ENCODE measurements at regions not wholly inside any gene's neighbourhood (a gene's known extent, or its start where the extent isn't known, plus 50 kb on each side); places are given as distances from the start of the nearest gene placed in this dataset.

GRCh38 chr6:66628917-66629316 lies 921.9 kb upstream of the EYS start:
- no peak for TF ChIP-seq CTCF (IDR thresholded peaks at IDR 0.05)
- intact Hi-C loops (cut with DNase I), result no loop called here
- H3K4me3 ChIP-seq, result no peak overlapping the region

DNA sequence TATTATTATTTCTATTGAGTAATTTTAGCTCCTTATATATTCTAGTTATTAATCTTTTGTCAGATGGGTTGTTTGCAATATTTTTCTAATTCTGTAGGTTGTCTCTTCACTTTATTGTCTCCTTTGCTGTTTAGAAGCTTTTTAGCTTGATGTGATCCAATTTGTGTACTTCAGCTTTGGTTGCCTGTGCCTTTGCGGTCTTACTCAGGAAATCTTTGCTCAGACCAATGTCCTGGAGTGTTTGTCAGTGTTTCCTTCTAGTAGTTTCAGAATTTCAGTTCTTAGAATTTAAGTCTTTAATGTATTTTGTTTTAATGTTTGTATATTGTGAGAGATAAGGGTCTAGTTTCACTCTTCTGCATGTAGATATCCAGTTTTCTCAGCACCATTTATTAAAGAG lies 916.0 kb upstream of the EYS start:
- WGBS, 3 donors, result 76 to 94% (median 86%) methylated on average over 1 of the region's 1 CpG
- Histone ChIP-seq H3K4me3 (no peak overlapping the region), H3K36me3 (ENCODE audit: insufficient read depth in 1 of 2, low read depth in 1 of 2) (no peaks in the 10 kb centered on the region), H3K27me3 (ENCODE audit: insufficient read depth in 3 of 3, low read length in 2 of 3) (no peaks in the 10 kb centered on the region), H3K9me3 (no peaks in the 10 kb centered on the region), H3K4me1 (no peaks in the 10 kb centered on the region), H3K27ac (no peak overlapping the region)
- ATAC-seq, result no peak
- no peak for DNase-seq
- intact Hi-C loops (cut with DNase I), result no loop called here
- TF ChIP-seq CTCF (IDR thresholded peaks at IDR 0.05), result no peak

More at GRCh38 chr6:66628917-66629316, 921.9 kb upstream of the EYS start:
- no peak for DNase-seq
- Histone ChIP-seq H3K4me1 (no peaks in the 10 kb centered on the region), H3K27ac (no peak overlapping the region), H3K9me3 (no peaks in the 10 kb centered on the region), H3K27me3 (ENCODE audit: insufficient read depth in 3 of 3, low read length in 2 of 3) (no peaks in the 10 kb centered on the region), H3K36me3 (ENCODE audit: insufficient read depth in 1 of 2, low read depth in 1 of 2) (no peaks in the 10 kb centered on the region)
- no peak for ATAC-seq

- intact Hi-C loops (cut with DNase I), result no loop called here
- 61 to 79% (median 62%) methylated on average over 1 of the region's 1 CpG for WGBS, 3 donors
- no peaks in the 10 kb centered on the region for H3K9me3 ChIP-seq
- H3K27ac ChIP-seq, result no peak overlapping the region
- no peaks in the 10 kb centered on the region for H3K4me1 ChIP-seq
- no peak for ATAC-seq
- TF ChIP-seq CTCF (IDR thresholded peaks at IDR 0.05), result no peak
- H3K27me3 ChIP-seq (ENCODE audit: insufficient read depth in 3 of 3, low read length in 2 of 3), result no peaks in the 10 kb centered on the region
- DNase-seq, result no peak
- no peak overlapping the region for H3K4me3 ChIP-seq
- no peaks in the 10 kb centered on the region for H3K36me3 ChIP-seq (ENCODE audit: insufficient read depth in 1 of 2, low read depth in 1 of 2)
Measured at GRCh38 chr6:66605971-66606370, 898.9 kb upstream of the EYS start.

DNA sequence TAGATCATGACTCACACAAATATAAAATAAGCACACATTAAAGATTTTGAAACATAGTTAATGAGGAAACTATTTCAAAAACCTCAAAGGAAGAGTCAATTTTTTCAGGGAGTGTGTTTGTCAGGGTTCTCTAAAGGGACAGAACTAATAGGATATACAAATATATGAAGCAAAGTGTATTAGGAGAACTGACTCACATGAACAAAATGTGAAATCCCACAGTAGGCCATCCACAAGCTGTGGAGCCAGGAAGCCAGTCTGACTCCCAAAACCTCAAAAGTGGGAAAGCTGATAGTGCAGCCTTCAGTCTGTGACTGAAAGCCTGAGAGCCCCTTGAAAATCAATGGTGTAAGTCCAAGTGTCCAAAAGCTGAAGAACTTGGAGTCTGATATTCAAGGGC lies 898.0 kb upstream of the EYS start:
- no peak for DNase-seq
- Histone ChIP-seq H3K4me1 (no peaks in the 10 kb centered on the region), H3K9me3 (no peaks in the 10 kb centered on the region), H3K4me3 (no peak overlapping the region), H3K36me3 (ENCODE audit: insufficient read depth in 1 of 2, low read depth in 1 of 2) (no peaks in the 10 kb centered on the region), H3K27ac (no peak overlapping the region), H3K27me3 (ENCODE audit: insufficient read depth in 3 of 3, low read length in 2 of 3) (no peaks in the 10 kb centered on the region)
- intact Hi-C loops (cut with DNase I), result no loop called here
- no peak for TF ChIP-seq CTCF (IDR thresholded peaks at IDR 0.05)
- ATAC-seq, result no peak

- intact Hi-C loops (cut with DNase I), result no loop called here
- Histone ChIP-seq H3K4me3 (no peak overlapping the region), H3K27me3 (ENCODE audit: insufficient read depth in 3 of 3, low read length in 2 of 3) (no peaks in the 10 kb centered on the region), H3K9me3 (no peaks in the 10 kb centered on the region), H3K4me1 (no peaks in the 10 kb centered on the region), H3K36me3 (ENCODE audit: insufficient read depth in 1 of 2, low read depth in 1 of 2) (no peaks in the 10 kb centered on the region), H3K27ac (no peak overlapping the region)
- DNase-seq (no peak), ATAC-seq (no peak)
- WGBS, 3 donors, result 71 to 83% (median 82%) methylated on average over 4 of the region's 4 CpGs
- no peak for TF ChIP-seq CTCF (IDR thresholded peaks at IDR 0.05)
Measured at GRCh38 chr6:66599541-66599940, 892.5 kb upstream of the EYS start.
